ENCODE measurements at regions not wholly inside any gene's neighbourhood (a gene's known extent, or its start where the extent isn't known, plus 50 kb on each side); places are given as distances from the start of the nearest gene placed in this dataset.

DNA sequence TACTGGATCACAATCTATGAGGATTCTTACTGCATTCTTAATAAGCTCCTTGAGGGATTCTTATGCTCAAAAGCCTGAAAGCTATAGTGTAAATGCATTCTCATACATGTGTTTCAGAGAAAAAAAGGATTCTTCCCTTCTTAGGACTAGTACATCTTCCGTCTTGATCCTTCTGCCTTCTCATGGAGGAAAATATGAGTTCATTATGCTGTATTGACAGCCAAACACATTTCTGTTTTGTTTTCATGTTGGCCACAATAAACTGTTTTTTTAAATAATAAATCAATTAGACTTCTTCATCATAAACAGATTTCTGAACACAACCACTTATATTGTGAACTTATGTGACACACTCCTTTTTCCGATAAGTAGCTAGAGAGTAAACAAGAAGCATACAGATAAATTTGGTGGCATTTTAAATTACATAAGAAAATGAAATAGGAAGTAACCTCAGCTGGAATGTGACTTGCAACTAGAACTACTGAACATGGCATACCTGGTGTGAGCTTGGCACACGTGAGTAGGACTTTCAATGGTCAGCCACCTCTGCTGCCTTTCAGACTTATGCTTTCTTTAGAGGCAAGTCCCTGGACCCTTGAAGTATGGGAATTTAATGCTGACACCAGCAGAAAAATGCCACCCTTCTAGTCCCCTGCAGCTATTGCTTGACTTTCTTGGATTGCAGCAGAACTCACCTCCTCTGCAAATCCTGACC, 350.4 kb downstream of the BCKDHB start:
- Histone ChIP-seq H2AFZ (ENCODE audit: low read depth, low read length, poor library complexity, severe bottlenecking) (no peak overlapping the region), H3K4me2 (ENCODE audit: low read length) (peak overlapping the region; percentile 22), H3K27ac (ENCODE audit: low read depth, low read length) (no peak overlapping the region), H3K4me1 (ENCODE audit: control insufficient read depth in 1 of 2, insufficient read depth in 2 of 2, low read length in 2 of 2) (peaks cover 0 to 31% of the 10 kb centered on the region in 2 experiments; a peak in 2 of 4 replicates), H3K9ac (ENCODE audit: low read length) (no peak overlapping the region), H3K4me3 (replicated peaks in 1 of 2; ENCODE audit: low read depth in 1 of 2, low read length in 2 of 2) (no peak overlapping the region), H4K20me1 (ENCODE audit: insufficient read depth) (no peaks in the 10 kb centered on the region), H3K36me3 (ENCODE audit: control insufficient read depth in 1 of 2, insufficient read depth in 2 of 2, low read length in 2 of 2) (no peaks in the 10 kb centered on the region), H3K79me2 (ENCODE audit: insufficient read depth, low read length) (no peaks in the 10 kb centered on the region), H3K9me2 (ENCODE audit: insufficient read depth) (no peaks in the 10 kb centered on the region), H3K9me3 (ENCODE audit: control insufficient read depth in 1 of 2, insufficient read depth in 1 of 2, low read depth in 1 of 2, low read length in 2 of 2) (no peaks in the 10 kb centered on the region), H3K27me3 (ENCODE audit: insufficient read depth, low read length) (no peaks in the 10 kb centered on the region)
- intact Hi-C loops (cut with micrococcal nuclease) = loop anchor here (5.0 kb wide), 2 partner anchors 120 to 325 kb away; no protein-coding TSS in a partner anchor
- no TSS peak for BruUV-seq (replicated peaks)
- no peak for DNase-seq (ENCODE audit: low read depth, low spot score)
- no peak for TF ChIP-seq EZH2phosphoT487 (IDR thresholded peaks at IDR 0.05; ENCODE audit: borderline replicate concordance)
- TF ChIP-seq, protein P1, sequence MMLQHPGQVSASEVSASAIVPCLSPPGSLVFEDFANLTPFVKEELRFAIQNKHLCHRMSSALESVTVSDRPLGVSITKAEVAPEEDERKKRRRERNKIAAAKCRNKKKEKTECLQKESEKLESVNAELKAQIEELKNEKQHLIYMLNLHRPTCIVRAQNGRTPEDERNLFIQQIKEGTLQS (IDR thresholded peaks at IDR 0.05) = no peak
- TF ChIP-seq REST (IDR thresholded peaks at IDR 0.05; ENCODE audit: low read depth) = no peak
- TF ChIP-seq TCF7L2 (IDR thresholded peaks at IDR 0.05; ENCODE audit: borderline replicate concordance, extremely low read depth, insufficient read depth, insufficient read length) = no peak
- TF ChIP-seq, protein P2, sequence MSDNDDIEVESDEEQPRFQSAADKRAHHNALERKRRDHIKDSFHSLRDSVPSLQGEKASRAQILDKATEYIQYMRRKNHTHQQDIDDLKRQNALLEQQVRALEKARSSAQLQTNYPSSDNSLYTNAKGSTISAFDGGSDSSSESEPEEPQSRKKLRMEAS (IDR thresholded peaks at IDR 0.05) = no peak
- no peak for TF ChIP-seq ZNF274 (IDR thresholded peaks at IDR 0.05; ENCODE audit: low read depth, low read length)
- no peak for TF ChIP-seq SP1 (IDR thresholded peaks at IDR 0.05; ENCODE audit: low read depth)
- no peak for TF ChIP-seq RAD21 (IDR thresholded peaks at IDR 0.05; ENCODE audit: low read depth)
- no peak for TF ChIP-seq FOSL1 (IDR thresholded peaks at IDR 0.05; ENCODE audit: low read depth)
- no peak for TF ChIP-seq ZBTB33 (IDR thresholded peaks at IDR 0.05; ENCODE audit: extremely low read depth, insufficient replicate concordance, low read length)
- ChIA-PET POLR2A (no interaction called here), CTCF (interaction anchor here (1.2 to 1.8 kb wide), 2 partner anchors 13 to 243 kb away, joined by 3 to 15 read pairs; no protein-coding TSS in a partner anchor), RAD21 (ENCODE audit: low non-redundant PET in 1 of 2, low total read pairs in 2 of 2, uncharacterized antibody in 2 of 2, unreplicated experiment in 2 of 2) (no interaction called here)
- ATAC-seq = no peak
